B cell (primary cell): ENCODE measurements at regions not wholly inside any gene's neighbourhood (a gene's known extent, or its start where the extent isn't known, plus 50 kb on each side); places are given as distances from the start of the nearest gene placed in this dataset.

ENCODE experiments used
- ATAC-seq: fragments of 200-7000 bp; cut with Tn5 transposase; one replicate; pipeline ENCODE4 v1.10.0; 2021; ENCODE audit warnings: low read depth, mild to moderate bottlenecking, moderate number of reproducible peaks, moderate library complexity
- CTCF ChIA-PET: fragments of 350-600 bp; sonication (Branson Sonifier 250); formaldehyde crosslinking; loops from one replicate; lab custom pipeline; 2021; ENCODE audit warnings: antibody characterized with exemption, inconsistent platforms; lab: Charles Lee
- POLR2A ChIA-PET: fragments of 350-600 bp; sonication (Branson Sonifier 250); formaldehyde crosslinking; loops from one replicate; lab custom pipeline; 2021; ENCODE audit warnings: antibody characterized with exemption; lab: Charles Lee
- DNase-seq: peaks from one replicate; pipeline ENCODE4 v3.0.0; 2013
- H2AFZ ChIP-seq: 2 replicates; pipeline ENCODE4 v1.6.1; 2012; ENCODE audit warnings: mild to moderate bottlenecking, low read depth, low read length; ENCODE audit not compliant: insufficient read depth, poor library complexity, severe bottlenecking
- H3K27ac ChIP-seq, 2 donors: 1 replicate in 1 of 2; 2 replicates in 1 of 2; pipeline ENCODE4 v1.5.1; 2012 to 2013; ENCODE audit warnings: low read length in 2 of 2, mild to moderate bottlenecking in 2 of 2, moderate library complexity in 1 of 2
- H3K27me3 ChIP-seq, 4 experiments: fragments of 200-600 bp in 1 of 4; sonication (generic) in 1 of 4; replicated peaks in 1 of 4; 1 replicate in 2 of 4; 2 replicates in 2 of 4; pipeline versions ENCODE4 v1.6.1 to v1.7.0; 2013 to 2016; ENCODE audit warnings: low read length in 3 of 4, mild to moderate bottlenecking in 2 of 4, mixed read lengths in 1 of 4, moderate library complexity in 1 of 4; ENCODE audit not compliant: insufficient read depth in 4 of 4, control insufficient read depth in 3 of 4; ENCODE audit errors: control extremely low read depth in 1 of 4
- H3K36me3 ChIP-seq, 2 experiments: replicated peaks in 1 of 2; 1 replicate in 1 of 2; 2 replicates in 1 of 2; pipeline versions ENCODE4 v1.6.1 to v1.7.1; 2013; ENCODE audit warnings: low read length in 1 of 2; ENCODE audit not compliant: insufficient read depth in 2 of 2, control insufficient read depth in 1 of 2; ENCODE audit errors: control extremely low read depth in 1 of 2, extremely low read depth in 1 of 2
- H3K4me1 ChIP-seq, 2 donors: fragments of 200-600 bp in 1 of 2; sonication (generic) in 1 of 2; 1 replicate in 1 of 2; 2 replicates in 1 of 2; pipeline versions ENCODE4 v1.5.1 to v1.6.1; 2013 to 2017; ENCODE audit warnings: low read length in 2 of 2; ENCODE audit not compliant: control insufficient read depth in 2 of 2, insufficient read depth in 2 of 2
- H3K4me2 ChIP-seq: replicated peaks from 2 replicates; pipeline ENCODE3; 2012; ENCODE audit warnings: mild to moderate bottlenecking, low read depth, low read length; ENCODE audit not compliant: poor library complexity, severe bottlenecking
- H3K4me3 ChIP-seq, 5 experiments: fragments of 200-600 bp in 1 of 5; sonication (generic) in 1 of 5; 1 replicate in 3 of 5; 2 replicates in 2 of 5; pipeline versions ENCODE4 v1.5.1 to v1.7.0; 2011 to 2016; ENCODE audit warnings: low read length in 4 of 5, mild to moderate bottlenecking in 4 of 5, low read depth in 2 of 5, control low read depth in 1 of 5, moderate library complexity in 1 of 5; ENCODE audit not compliant: insufficient read depth in 1 of 5; ENCODE audit errors: control extremely low read depth in 1 of 5, extremely low read depth in 1 of 5
- H3K79me2 ChIP-seq: fragments of 200-600 bp; sonication (generic); one replicate; pipeline ENCODE4 v1.6.0; 2016; ENCODE audit warnings: low read length; ENCODE audit not compliant: control insufficient read depth, insufficient read depth
- H3K9ac ChIP-seq: fragments of 200-600 bp; sonication (generic); 2 replicates; pipeline ENCODE4 v1.6.1; 2017; ENCODE audit warnings: mild to moderate bottlenecking, low read length, moderate library complexity
- H3K9me3 ChIP-seq, 3 donors: one replicate each; pipeline versions ENCODE4 v1.6.1 to v1.7.1; 2013; ENCODE audit warnings: low read length in 2 of 3; ENCODE audit not compliant: control insufficient read depth in 2 of 3, insufficient read depth in 1 of 3; ENCODE audit errors: control extremely low read depth in 1 of 3
- H4K20me1 ChIP-seq: 2 replicates; pipeline ENCODE4 v1.6.0; 2012; ENCODE audit warnings: mild to moderate bottlenecking, low read length; ENCODE audit not compliant: insufficient read depth, control insufficient read depth, poor library complexity, severe bottlenecking
- H3K27ac Mint-ChIP-seq: one replicate; pipeline ENCODE4 v1.8.0; 2021; ENCODE audit warnings: mixed read lengths
- H3K27me3 Mint-ChIP-seq: one replicate; pipeline ENCODE4 v1.8.0; 2021; ENCODE audit warnings: mixed read lengths
- H3K4me1 Mint-ChIP-seq: one replicate; pipeline ENCODE4 v1.8.0; 2021; ENCODE audit warnings: mixed read lengths
- H3K4me3 Mint-ChIP-seq: one replicate; pipeline ENCODE4 v1.8.0; 2021; ENCODE audit warnings: mixed read lengths
- H3K9me3 Mint-ChIP-seq: one replicate; pipeline ENCODE4 v1.8.0; 2022; ENCODE audit warnings: mixed read lengths; ENCODE audit not compliant: insufficient read depth
- CTCF ChIP-seq: fragments of 200-600 bp; IDR thresholded peaks from one replicate; pipeline ENCODE4 v1.8.0; 2022; ENCODE audit warnings: antibody characterized with exemption, mild to moderate bottlenecking
- EZH2 ChIP-seq: IDR thresholded peaks from 2 replicates; pipeline ENCODE4 v1.6.1; 2012; ENCODE audit warnings: borderline replicate concordance, low read depth, mild to moderate bottlenecking, moderate library complexity, low read length; ENCODE audit not compliant: insufficient read depth, poor library complexity, severe bottlenecking
- WGBS: methylation state at CpG from one replicate; pipeline ENCODE4 v1.1.5; 2013; ENCODE audit warnings: missing lambda C conversion rate; ENCODE audit not compliant: insufficient coverage; 5-methylcytosine and 5-hydroxymethylcytosine counted together
- intact Hi-C: fragments of 100-400 bp; cut with micrococcal nuclease; formaldehyde crosslinking; loops from one replicate; pipeline ENCODE4 v1.10.0; 2022

- peaks cover 34% of the 10 kb centered on the region for H3K27me3 Mint-ChIP-seq
- Histone ChIP-seq H3K36me3 (no peaks in the 10 kb centered on the region), H4K20me1 (no peaks in the 10 kb centered on the region), H3K79me2 (no peaks in the 10 kb centered on the region), H2AFZ (no peak overlapping the region), H3K27ac (no peak overlapping the region), H3K4me2 (no peak overlapping the region), H3K27me3 (peaks cover 0 to 17% (median 0%) of the 10 kb centered on the region in 4 experiments), H3K9ac (no peak overlapping the region), H3K9me3 (peaks cover 0 to 3% (median 0%) of the 10 kb centered on the region in 3 donors), H3K4me3 (no peak overlapping the region), H3K4me1 (no peaks in the 10 kb centered on the region)
- H3K4me3 Mint-ChIP-seq, result no peak overlapping the region
- ATAC-seq (no peak), DNase-seq (no peak)
- intact Hi-C loops, result no loop called here
- TF ChIP-seq EZH2 (no peak), CTCF (no peak)
- H3K27ac Mint-ChIP-seq, result no peak overlapping the region
- CTCF ChIA-PET, result no interaction called here
- 94% methylated on average over 13 of the region's 14 CpGs for WGBS
- no peaks in the 10 kb centered on the region for H3K9me3 Mint-ChIP-seq
- H3K4me1 Mint-ChIP-seq, result no peaks in the 10 kb centered on the region
- POLR2A ChIA-PET, result no interaction called here
These were observed 148.4 kb upstream of the FAM20C start for GRCh38 chr7:43791-44540.

- 93% methylated on average over 12 of the region's 12 CpGs for WGBS
- no peak overlapping the region for H3K9ac ChIP-seq
- H3K4me1 ChIP-seq, result no peaks in the 10 kb centered on the region
- Mint-ChIP-seq H3K27me3 (peaks cover 34% of the 10 kb centered on the region), H3K4me1 (no peaks in the 10 kb centered on the region), H3K27ac (no peak overlapping the region), H3K9me3 (no peaks in the 10 kb centered on the region), H3K4me3 (no peak overlapping the region)
- H3K4me3 ChIP-seq, result no peak overlapping the region
- ChIA-PET POLR2A (no interaction called here), CTCF (no interaction called here)
- H2AFZ ChIP-seq, result no peak overlapping the region
- no peaks in the 10 kb centered on the region for H3K79me2 ChIP-seq
- TF ChIP-seq CTCF (no peak), EZH2 (no peak)
- peaks cover 0 to 17% (median 0%) of the 10 kb centered on the region in 4 experiments for H3K27me3 ChIP-seq
- intact Hi-C loops, result no loop called here
- H3K27ac ChIP-seq, result no peak overlapping the region
- H4K20me1 ChIP-seq, result no peaks in the 10 kb centered on the region
- ATAC-seq (no peak), DNase-seq (no peak)
- no peaks in the 10 kb centered on the region for H3K36me3 ChIP-seq
- peaks cover 0 to 3% (median 0%) of the 10 kb centered on the region in 3 donors for H3K9me3 ChIP-seq
- no peak overlapping the region for H3K4me2 ChIP-seq
These were observed 147.9 kb upstream of the FAM20C start for GRCh38 chr7:44541-44896.
